ENCODE measurements at regions not wholly inside any gene's neighbourhood (a gene's known extent, or its start where the extent isn't known, plus 50 kb on each side); places are given as distances from the start of the nearest gene placed in this dataset.

DNA sequence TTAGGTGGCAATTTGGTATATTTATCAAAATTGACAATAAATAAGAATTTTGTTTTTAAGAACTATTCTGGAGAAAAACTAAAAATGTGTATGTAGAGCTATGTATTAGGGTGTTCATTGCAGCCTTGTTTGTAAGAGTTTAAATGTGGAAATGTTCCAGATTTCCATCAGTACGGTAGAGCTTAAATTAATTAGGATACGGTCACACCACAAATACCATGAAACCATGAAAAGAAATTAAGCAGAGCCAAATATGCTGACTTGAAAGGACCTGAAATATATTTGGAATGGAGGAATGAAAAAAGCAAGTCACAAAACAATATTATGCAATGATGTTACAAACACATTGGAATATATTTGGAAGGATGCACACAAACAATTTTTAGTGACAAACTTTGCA lies 64.6 kb downstream of the ACTBL2 start:
- no peak for TF ChIP-seq POLR2A (IDR thresholded peaks at IDR 0.05)
- TF ChIP-seq, protein P1, sequence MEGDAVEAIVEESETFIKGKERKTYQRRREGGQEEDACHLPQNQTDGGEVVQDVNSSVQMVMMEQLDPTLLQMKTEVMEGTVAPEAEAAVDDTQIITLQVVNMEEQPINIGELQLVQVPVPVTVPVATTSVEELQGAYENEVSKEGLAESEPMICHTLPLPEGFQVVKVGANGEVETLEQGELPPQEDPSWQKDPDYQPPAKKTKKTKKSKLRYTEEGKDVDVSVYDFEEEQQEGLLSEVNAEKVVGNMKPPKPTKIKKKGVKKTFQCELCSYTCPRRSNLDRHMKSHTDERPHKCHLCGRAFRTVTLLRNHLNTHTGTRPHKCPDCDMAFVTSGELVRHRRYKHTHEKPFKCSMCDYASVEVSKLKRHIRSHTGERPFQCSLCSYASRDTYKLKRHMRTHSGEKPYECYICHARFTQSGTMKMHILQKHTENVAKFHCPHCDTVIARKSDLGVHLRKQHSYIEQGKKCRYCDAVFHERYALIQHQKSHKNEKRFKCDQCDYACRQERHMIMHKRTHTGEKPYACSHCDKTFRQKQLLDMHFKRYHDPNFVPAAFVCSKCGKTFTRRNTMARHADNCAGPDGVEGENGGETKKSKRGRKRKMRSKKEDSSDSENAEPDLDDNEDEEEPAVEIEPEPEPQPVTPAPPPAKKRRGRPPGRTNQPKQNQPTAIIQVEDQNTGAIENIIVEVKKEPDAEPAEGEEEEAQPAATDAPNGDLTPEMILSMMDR (IDR thresholded peaks at IDR 0.05): no peak
